GM19240 (cell line): ENCODE measurements at regions not wholly inside any gene's neighbourhood (a gene's known extent, or its start where the extent isn't known, plus 50 kb on each side); places are given as distances from the start of the nearest gene placed in this dataset.

Source experiments
- DNase-seq: peaks from one replicate; pipeline ENCODE4 v3.0.0; 2011; ENCODE audit warnings: low spot score; ENCODE audit not compliant: insufficient read length

- no peak for DNase-seq
Measured at GRCh38 chr3:168405288-168405687, 309.6 kb upstream of the GOLIM4 start.

- DNase-seq: no peak
Measured at GRCh38 chr3:168398371-168399025, 302.8 kb upstream of the GOLIM4 start.

GRCh38 chr3:168396861-168397260, 301.1 kb upstream of the GOLIM4 start:
- DNase-seq: no peak

- DNase-seq: no peak
Measured at GRCh38 chr3:168395551-168395950, 299.8 kb upstream of the GOLIM4 start.

- DNase-seq: no peak
Measured at GRCh38 chr3:168394439-168394838, 298.7 kb upstream of the GOLIM4 start.

GRCh38 chr3:168386301-168386700, 290.6 kb upstream of the GOLIM4 start:
- DNase-seq: no peak

GRCh38 chr3:168384990-168385389, 289.3 kb upstream of the GOLIM4 start:
- no peak for DNase-seq

GRCh38 chr3:168383573-168383972, 287.8 kb upstream of the GOLIM4 start:
- no peak for DNase-seq

- DNase-seq: no peak
Measured at GRCh38 chr3:168371846-168372245, 276.1 kb upstream of the GOLIM4 start.

GRCh38 chr3:168364967-168365366, 269.2 kb upstream of the GOLIM4 start:
- no peak for DNase-seq

GRCh38 chr3:168362661-168363247, 267.0 kb upstream of the GOLIM4 start:
- DNase-seq: no peak

GRCh38 chr3:168362156-168362555, 266.4 kb upstream of the GOLIM4 start:
- no peak for DNase-seq

GRCh38 chr3:168360993-168361392, 265.3 kb upstream of the GOLIM4 start:
- no peak for DNase-seq

GRCh38 chr3:168342946-168343850, 247.5 kb upstream of the GOLIM4 start:
- no peak for DNase-seq

GRCh38 chr3:168341956-168342936, 246.5 kb upstream of the GOLIM4 start:
- DNase-seq: no peak

GRCh38 chr3:168341192-168341815, 245.6 kb upstream of the GOLIM4 start:
- DNase-seq: no peak

GRCh38 chr3:168338161-168338560, 242.4 kb upstream of the GOLIM4 start:
- DNase-seq: no peak

GRCh38 chr3:168336276-168336675, 240.6 kb upstream of the GOLIM4 start:
- no peak for DNase-seq

- no peak for DNase-seq
Measured at GRCh38 chr3:168333410-168333935, 237.7 kb upstream of the GOLIM4 start.

GRCh38 chr3:168331756-168332155, 236.0 kb upstream of the GOLIM4 start:
- DNase-seq: no peak
